NCI-H2171 treated with DMSO at 0.1 percent for 48 hours (cell line): ENCODE measurements at regions not wholly inside any gene's neighbourhood (a gene's known extent, or its start where the extent isn't known, plus 50 kb on each side); places are given as distances from the start of the nearest gene placed in this dataset.

Experiments used
- DNase-seq: peaks from one replicate; lab custom pipeline; 2025; lab: John Stamatoyannopoulos, UW

DNA sequence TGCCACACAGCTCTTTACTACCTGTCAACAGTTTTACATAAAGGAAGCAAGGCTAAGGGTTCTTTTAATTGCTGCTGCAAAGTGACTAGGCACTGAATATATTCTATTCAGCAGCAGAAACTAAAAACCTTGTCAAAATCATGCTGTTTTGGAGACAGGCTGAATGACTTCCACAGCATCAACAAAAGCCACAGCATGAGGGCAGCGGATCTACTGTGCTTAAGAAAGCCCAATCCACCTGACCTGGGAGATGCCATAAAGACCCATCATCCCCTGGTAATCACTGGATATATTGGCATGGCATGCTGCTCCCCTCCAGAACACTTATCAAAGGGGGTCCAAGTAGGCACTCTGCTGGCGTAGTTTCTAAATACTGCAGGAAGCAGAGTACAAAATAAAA, 715.1 kb upstream of the SLC8A1 start:
- DNase-seq = no peak

DNA sequence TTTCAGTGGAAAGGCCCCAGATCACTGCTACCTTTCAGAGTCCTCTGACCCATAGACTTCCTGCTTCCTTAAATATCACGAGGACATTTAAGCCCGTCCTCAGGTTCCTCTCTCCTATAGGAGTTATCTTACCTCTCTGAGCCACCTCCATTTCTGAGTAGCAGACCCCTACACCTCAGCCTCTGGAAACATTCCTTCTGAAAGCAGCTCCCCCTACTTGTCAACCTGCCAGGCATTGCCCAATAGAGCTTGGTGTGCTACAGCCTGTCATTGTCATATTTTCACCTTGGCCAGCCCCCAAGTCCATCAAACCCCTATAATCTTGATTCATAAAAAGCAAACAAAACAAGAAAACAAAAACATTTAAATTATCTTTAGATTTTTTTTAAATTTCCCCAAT, 717.9 kb upstream of the SLC8A1 start:
- no peak for DNase-seq

DNA sequence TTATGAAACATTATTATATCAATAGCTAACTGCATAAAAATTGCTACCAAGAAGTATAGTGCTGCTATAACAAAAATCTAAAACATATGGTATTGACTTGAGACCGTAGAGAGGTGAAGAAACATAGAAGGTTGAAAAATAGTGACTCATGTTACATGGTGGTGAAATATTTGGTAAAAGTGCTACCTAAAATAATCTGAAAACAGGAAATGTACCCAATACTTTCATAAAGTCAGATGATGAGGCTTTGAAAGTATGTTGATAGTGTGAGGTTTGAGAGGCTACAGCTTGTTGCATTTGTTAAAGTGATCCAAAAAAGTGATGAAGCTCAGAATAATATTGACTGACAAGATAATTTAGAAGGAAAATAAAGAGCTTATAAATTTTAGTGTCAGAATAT, 718.7 kb upstream of the SLC8A1 start:
- no peak for DNase-seq

DNA sequence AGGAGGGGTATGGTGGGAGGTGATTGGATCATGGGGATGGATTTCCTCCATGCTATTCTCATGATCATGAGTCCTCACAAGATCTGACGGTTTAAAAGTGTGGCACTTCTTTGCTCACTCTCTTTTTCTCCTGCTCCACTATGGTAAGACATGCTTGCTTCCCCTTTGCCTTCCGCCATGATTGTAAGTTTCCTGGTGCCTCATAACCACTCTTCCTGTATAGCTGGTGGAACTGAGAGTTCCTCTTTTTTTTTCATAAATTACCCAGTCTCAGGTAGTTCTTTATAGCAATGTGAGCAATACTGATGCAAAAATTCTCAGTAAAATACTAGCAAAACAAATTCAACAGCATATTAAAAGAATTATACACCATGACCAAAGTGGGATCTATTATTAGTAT, 728.5 kb upstream of the SLC8A1 start:
- DNase-seq = no peak

- DNase-seq = no peak
Observed at GRCh38 chr2:41182961-41183360, 731.1 kb upstream of the SLC8A1 start.

GRCh38 chr2:41187376-41188122, 735.7 kb upstream of the SLC8A1 start:
- peak; percentile 54 for DNase-seq

DNA sequence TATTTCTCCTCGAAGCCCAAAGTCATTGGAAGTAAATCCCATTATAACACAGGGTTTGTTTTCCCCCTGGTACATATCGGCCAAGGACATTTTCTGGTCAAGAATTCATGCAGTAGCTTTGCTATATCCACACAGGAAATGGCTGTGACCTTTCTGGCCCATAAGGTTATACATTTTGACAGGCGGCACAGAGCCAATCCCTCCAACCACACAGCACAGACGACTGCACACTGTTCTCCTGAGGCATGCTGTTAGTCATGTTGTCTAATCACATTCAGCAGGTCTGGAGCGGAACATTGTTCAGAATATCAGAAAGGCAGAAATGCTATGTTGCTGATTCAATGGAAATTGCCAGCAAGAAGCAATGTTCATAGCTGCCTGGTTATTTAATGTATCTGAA, 742.3 kb upstream of the SLC8A1 start:
- no peak for DNase-seq

- no peak for DNase-seq
Observed at GRCh38 chr2:41197781-41198180, 745.9 kb upstream of the SLC8A1 start.

- peak; percentile 38 for DNase-seq
Observed at GRCh38 chr2:41199334-41199733, 747.4 kb upstream of the SLC8A1 start.

DNA sequence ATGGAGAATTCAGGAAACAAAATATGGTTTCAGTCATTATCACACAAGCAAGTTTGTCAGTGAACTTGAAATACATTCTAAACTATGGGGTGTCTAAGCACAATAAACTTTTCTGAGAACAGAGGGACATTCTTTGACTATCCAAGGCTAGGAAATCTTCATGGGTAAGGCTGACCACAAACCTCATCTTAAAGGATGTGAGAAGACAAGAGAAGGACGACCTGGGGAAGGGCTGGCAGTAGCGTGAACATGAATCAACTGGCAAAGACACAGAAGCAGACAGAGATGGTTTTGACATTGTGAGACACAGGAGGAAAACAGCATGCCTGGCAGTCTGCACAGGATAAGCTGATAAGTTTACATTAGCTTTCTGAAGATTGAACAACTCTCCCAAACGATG, 752.4 kb upstream of the SLC8A1 start:
- no peak for DNase-seq

GRCh38 chr2:41206004-41206403, 754.1 kb upstream of the SLC8A1 start:
- no peak for DNase-seq

DNA sequence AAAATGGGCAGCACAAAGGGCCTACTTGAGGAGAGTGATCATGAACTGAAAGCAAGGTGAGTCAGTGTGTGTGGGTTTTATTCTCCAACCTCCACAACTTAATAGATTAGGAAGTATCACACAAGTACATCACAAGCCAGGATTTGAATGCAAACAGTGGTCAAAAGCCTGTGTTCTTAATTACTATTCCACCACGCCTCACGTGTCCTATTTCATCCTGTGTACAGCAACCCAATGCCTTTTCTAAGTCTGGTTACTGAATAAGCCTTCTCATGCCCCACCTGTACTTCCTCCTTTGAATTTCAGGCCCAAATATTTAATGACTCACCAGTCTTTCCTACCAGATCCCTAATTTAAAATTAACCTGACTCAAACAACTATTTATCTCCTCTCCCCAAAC, 755.7 kb upstream of the SLC8A1 start:
- DNase-seq = no peak

DNA sequence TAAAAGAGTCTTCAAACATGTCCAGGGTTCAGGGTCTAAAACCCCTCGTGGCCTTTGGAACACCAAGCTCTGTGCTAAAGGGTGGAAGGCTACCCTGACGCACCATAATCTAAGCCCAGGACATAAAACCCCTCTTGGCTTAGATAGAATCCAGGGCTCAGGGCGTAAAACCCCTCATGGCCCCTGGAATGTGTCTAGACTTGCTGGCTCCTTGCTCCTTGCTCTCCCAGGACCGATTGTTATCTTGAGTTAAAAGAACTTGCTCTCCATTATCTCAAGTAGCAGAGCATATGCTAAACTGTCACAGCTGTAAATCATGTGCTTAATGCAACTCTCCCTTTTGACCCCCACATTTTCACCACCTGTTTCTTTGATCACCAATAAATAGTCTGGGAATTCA, 758.1 kb upstream of the SLC8A1 start:
- peak; percentile 47 for DNase-seq

- DNase-seq = no peak
Observed at GRCh38 chr2:41216978-41217377, 765.1 kb upstream of the SLC8A1 start.

DNA sequence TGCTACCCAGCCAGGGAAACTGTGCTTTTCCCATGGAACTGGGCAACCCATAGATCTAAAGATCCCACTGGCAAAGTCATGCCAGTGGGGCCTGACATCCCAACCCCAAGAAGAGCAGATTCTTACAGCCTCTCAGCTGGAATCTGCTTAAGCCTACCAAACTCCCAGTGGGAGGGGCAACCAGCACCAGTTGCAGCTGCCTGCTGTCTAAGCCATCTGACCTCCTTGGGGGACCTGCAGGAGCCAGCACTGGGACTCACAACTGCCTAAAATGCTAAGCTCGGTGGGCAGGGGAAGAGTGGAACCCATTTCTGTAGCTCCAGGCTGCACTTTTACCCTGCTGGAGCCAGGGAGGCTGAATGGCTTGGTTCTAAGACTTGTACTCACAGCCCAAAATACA, 770.7 kb upstream of the SLC8A1 start:
- DNase-seq = peak; percentile 19

GRCh38 chr2:41234093-41234492, 782.2 kb upstream of the SLC8A1 start:
- DNase-seq = no peak

DNA sequence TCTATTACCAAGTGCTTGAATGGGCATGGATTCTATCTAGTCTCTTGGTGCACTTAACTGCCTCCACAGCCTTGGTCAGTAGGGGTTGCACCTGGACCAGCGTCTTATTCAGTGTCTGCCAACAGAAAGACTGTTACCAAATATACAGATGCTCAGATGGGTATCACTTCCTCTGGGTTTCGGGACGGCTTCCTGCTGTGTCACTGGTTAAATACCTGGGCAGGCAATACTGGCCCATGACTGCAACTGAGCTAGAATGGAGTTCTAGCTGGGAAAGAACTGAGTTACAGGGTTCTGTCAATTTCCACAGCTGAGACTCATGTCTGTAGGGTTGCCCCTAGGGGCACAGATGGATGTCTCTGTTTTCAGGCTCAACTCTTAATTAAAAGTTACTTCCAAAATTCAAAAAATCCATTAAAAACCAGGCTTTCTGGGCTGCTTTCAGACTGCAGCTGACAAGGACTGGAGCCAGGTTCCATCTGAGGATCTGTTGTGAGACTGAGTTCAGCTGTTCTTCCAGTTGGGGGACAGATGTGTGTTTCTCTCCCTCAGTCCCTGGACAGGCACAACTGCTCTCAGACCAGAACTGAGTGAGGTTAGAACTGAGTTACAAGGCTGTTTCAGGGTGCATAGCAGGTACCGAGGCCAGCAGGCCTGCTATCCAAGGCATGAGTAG, 789.6 kb upstream of the SLC8A1 start:
- no peak for DNase-seq

DNA sequence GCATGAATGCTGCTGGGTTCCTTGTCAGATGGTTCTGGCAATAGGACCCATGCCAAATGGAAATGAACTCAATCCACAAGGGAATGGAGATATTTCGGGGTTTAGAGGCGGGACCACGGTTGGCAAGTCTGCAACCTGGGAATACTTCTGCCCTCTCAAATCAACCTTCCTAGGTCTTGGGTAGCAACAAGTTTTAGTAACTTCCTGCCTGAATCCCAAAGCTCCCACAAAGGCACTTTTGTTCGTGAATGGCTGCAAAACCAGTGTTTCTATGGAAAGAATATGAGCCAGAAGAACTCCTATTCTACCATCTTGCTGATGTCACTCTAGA, 790.1 kb upstream of the SLC8A1 start:
- peak; percentile 2 for DNase-seq

GRCh38 chr2:41267929-41268659, 779.7 kb upstream of the PKDCC start:
- no peak for DNase-seq

DNA sequence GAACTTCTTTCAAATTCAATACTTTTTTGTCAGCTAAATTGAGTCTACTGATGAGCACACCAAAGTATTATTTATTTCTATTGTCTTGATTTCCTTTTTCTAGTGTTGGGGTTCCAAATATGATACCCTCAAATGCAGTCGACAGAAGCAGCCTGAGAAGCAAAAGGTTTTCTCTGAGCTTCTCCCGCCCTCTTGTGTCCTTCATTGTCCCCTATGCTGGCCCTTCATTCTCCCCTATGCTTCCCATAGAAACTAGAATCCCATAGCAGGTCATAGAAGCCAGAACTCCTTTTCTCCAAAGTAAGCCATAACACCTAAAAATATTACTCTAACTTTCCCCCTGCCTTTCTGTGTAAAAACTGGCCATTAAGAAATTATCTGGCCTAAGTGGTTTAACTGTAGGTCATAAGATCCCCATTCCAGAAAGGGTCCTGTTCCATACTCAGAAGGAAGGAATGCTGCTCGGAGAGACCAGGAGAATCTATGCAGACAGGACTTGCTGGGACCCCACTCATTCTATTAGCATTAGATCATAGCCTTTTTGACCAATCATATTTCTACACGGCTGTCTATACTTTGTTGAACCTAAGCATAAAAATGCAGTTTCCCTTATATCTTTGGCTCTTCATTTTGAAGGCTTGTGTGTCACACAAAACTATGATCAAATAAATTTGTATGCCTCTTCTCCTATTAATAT, 764.6 kb upstream of the PKDCC start:
- DNase-seq = no peak

DNA sequence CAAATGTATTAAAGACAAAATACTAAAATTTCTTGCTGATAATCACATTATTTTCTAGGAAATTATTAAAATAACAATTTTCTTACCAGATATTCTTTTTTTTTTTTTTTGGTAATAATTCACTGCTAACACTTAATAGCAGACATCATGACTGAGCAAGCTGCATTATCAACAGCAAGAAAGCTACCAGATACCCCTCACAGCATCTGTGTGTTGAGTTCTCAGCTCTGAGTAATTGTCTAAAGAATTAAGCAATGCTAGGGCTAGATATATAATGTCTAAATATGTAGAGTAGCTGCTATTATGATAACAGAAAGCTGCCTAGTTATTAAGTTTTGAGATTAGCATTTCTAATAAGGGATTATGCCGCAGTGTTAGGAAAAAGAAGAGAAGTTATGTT, 754.3 kb upstream of the PKDCC start:
- peak; percentile 15 for DNase-seq

DNA sequence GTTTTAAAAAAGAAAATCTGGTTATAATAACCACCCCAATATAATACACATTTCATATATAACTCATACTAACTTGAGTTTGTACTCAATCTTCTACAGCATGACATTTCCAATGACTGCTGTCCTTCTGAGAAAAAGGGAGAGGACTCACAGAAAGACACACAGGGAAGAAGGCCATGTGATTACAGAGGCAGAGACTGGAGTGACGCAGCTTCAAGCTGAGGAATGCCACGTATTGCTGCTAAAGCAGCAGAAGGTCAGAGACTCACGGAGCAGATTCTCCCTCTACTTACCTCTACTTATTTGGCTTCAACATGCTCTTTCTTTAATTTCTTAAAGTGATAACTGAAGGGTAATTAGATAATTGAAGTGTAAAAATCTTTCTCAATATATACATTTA, 753.5 kb upstream of the PKDCC start:
- no peak for DNase-seq

DNA sequence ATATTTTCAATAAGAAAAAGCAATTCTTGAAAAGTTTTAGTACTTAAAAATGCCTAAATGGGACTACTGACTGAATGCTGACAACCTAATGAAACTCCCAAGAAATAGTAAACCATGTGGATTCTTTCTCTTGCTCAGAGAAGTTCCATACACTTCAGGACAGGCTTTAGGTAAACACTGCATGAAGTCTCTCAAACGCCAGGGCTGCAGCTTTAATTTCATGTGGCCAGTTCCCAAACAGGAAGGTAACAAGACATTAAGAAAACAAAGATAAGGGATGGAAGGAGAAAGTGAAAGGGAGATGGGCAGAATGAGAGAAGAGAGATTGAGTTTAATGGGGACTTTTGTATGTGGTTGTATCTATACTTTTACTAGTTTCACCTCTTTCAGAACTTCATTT, 734.7 kb upstream of the PKDCC start:
- DNase-seq = no peak
